ENCODE measurements at regions not wholly inside any gene's neighbourhood (a gene's known extent, or its start where the extent isn't known, plus 50 kb on each side); places are given as distances from the start of the nearest gene placed in this dataset.
"Not testable (repeated sequence)": the region's sequence is repeated elsewhere in the genome, so short reads cannot be mapped to it uniquely, and the experiment has no call there.

- not testable (repeated sequence) for DNase-seq (ENCODE audit: low read depth)
These were observed 270.4 kb upstream of the TLE3 start for GRCh38 chr15:70367913-70368705.

- not testable (repeated sequence) for DNase-seq (ENCODE audit: low read depth)
These were observed 266.3 kb upstream of the TLE3 start for GRCh38 chr15:70364023-70364422.

- no peak for DNase-seq (ENCODE audit: low read depth)
These were observed 265.2 kb upstream of the TLE3 start for GRCh38 chr15:70362886-70363285.

DNA sequence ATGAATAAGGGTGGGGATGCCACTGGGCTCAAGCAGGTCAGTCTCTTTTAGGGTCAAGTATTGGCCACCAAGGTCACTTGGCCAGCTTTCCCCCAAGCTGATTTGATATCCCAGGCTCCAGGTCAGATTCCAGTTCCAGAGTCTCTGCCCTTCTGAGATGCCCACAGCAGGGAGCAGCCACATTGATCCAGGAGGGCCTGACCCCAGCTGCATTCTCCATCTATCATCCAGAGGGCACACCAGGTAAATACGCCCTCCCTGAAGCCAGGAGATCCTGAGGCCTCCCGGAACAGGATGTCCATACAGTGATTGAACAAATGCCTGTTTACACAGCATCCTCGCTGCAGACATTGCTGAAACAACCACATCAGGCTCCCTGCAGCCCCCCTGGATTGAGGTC, 264.6 kb upstream of the TLE3 start:
- no peak for DNase-seq (ENCODE audit: low read depth)

GRCh38 chr15:70361891-70362290, 264.2 kb upstream of the TLE3 start:
- no peak for DNase-seq (ENCODE audit: low read depth)

DNA sequence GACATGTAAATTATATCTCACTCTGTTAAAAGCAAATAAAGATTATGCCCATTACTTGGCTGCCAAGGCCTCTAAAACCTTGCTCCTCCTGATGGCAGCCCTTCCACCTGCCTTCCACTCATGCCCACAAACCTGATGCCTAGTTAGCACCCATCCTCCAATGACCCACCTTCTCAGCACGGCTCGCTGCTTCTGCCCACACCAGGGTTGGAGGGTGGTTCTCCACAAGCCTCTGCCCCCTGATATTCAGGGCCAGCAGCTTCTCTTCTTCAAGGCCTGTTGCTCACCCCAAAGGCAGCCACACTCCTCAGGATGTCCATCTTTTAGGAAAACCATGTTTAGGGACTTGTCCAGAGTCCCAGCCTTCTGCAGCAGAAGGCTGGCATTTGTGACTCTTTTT, 263.4 kb upstream of the TLE3 start:
- DNase-seq (ENCODE audit: low read depth) = no peak

- no peak for DNase-seq (ENCODE audit: low read depth)
These were observed 261.3 kb upstream of the TLE3 start for GRCh38 chr15:70358871-70359647.

GRCh38 chr15:70358011-70358819, 260.5 kb upstream of the TLE3 start:
- DNase-seq (ENCODE audit: low read depth) = no peak

DNA sequence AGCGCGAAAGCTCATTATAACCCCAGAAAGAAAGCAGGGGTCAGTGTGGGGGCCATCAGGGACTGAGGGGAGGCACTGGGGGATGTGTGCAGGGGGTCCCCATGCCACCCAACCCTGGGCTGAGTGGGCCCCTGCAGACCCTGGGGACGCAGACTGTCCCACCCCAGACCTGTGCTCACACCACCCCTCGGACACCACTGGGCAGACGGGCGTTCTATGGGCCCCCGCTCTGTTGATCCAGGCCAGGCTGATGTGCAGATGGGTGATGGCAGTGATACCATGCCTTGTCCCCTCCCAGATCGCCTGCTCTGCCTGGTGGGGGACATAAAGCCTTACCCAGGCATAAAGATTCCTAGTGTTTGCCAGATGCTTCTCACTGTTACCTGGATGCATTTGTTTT, 259.7 kb upstream of the TLE3 start:
- DNase-seq (ENCODE audit: low read depth) = no peak

DNA sequence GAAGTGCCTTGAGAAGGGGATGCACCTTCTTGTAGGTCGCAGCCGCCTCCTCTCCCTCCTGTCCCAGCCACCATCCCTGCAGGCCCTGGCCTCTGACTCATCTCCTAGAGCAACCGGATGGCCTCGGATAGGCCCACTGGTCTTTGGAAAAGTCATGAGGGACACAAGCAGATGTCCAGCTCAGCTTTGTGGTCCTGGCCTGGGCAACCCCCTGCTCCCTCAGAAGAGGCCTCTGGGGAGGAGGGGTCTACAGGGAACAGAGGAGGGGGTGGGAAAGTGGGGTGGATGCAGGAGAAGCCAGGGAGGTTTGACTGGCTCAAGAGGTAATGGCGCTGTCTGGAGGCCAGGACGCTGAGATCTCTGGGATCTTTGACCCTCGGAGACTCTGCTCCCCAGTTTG, 259.2 kb upstream of the TLE3 start:
- DNase-seq (ENCODE audit: low read depth) = no peak

DNA sequence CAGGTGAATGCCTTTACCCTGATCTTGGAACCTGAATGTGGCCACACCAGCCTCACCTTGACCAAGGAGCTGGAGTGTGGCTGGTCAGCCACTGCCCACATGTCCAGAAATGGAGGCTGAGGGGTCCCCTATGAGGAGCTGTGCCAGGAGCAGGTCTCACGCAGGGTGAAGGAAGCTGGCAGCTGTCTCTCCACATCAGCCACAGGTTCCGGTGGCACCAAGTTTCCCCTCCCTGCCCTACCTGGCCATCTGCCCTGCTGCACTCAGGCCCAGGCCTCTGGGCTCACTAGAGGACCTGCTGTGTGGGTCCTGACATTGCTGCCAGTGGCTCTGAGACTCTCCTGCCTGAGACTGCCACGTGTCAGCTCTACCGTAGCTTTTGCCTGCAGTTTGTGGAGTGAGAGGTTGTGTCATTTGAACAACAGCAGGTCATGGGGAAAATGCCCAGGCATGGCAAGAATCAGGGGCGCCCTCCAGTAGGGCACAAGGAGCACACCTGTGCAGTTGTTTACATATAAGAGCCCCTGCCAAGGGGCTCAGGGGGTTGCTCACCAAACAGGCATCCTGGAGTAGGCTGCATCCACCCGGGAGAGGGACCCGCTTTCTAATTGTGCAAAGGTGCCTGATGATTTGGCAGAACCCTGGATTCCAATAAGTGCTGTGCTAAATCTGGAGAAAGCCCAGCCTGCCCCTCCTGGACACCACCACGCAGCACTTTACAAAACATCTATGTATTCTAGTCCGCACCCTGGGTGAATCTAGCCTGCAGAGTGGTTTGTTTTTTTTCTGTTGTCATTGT, 258.5 kb upstream of the TLE3 start:
- DNase-seq (ENCODE audit: low read depth) = no peak

GRCh38 chr15:70355275-70355795, 257.6 kb upstream of the TLE3 start:
- DNase-seq (ENCODE audit: low read depth) = no peak

GRCh38 chr15:70354346-70354905, 256.7 kb upstream of the TLE3 start:
- DNase-seq (ENCODE audit: low read depth) = no peak

DNA sequence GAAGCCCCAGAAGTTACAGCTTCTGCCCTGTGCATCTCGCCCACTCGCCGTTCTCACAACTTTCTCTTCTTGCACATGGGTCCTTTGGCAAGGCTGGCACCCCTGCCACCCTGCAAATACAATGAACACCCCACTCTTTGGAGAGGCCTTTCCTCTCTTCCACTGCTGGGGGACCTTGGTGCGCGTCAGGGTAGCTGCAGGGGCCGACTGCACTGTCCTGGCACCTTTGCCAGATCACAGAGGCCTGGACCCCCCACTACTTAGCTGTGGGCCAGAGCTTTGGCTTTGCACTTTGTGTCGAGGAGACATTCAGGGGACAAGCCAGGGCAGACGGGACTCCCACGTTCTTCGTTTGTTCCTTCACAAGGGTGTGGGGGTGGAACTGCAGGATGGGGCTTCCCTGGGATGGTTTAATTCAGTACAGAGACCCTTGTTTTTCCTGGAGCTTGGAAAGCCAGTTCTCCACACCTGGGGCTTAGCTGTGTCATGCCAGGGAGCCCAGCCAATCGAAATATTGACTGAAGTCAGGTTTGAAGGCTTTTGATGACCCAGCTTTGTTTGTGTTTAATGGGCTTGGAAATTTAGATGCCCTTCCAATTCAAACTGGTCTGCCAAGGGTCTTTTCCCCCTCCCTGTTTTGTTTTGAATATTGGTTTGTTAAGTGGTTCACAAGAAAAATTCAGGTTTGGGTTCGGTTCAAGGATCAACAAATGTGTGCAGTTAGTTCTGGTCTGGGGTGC, 256.1 kb upstream of the TLE3 start:
- DNase-seq (ENCODE audit: low read depth) = no peak

DNA sequence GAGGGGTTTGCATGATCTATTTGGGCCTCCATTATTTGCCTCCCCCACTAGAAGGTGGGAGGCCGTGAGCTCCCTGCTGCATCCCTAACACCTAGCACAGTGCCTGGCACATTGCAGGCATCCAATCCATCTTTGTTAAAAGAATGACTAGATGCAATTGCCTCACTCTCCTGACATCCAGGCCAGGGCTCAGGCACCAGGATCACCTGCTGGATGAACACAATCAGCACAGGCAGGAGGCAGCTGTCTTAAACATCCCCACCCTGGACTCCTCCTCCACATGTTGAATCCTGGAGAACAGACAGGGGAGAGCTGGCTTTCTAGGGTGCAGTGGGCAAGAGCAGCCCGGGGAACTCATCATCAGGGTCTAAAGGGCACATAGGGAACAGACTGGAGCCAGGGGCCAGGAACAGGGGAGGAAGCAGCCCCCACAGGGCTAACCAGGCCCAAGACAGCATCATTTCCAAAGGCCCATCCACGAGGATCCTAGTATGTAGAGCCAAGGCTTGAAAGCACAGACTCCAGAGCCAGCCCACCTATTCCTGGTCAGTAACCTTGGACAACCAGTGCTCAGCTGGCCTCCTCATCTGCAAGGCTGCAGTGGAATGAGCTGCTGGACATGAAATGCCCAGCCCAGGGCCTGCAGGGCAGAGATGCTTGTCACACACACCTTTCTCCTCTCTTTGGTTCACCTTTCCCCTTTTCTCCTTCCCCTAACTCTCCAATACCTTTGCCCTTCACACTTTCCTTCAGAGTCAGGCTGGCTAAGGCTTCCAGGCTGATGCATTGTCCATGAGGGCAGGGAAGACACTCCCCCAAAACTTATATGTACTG, 254.4 kb upstream of the TLE3 start:
- no peak for DNase-seq (ENCODE audit: low read depth)

- DNase-seq (ENCODE audit: low read depth) = no peak
These were observed 253.7 kb upstream of the TLE3 start for GRCh38 chr15:70351391-70351790.

DNA sequence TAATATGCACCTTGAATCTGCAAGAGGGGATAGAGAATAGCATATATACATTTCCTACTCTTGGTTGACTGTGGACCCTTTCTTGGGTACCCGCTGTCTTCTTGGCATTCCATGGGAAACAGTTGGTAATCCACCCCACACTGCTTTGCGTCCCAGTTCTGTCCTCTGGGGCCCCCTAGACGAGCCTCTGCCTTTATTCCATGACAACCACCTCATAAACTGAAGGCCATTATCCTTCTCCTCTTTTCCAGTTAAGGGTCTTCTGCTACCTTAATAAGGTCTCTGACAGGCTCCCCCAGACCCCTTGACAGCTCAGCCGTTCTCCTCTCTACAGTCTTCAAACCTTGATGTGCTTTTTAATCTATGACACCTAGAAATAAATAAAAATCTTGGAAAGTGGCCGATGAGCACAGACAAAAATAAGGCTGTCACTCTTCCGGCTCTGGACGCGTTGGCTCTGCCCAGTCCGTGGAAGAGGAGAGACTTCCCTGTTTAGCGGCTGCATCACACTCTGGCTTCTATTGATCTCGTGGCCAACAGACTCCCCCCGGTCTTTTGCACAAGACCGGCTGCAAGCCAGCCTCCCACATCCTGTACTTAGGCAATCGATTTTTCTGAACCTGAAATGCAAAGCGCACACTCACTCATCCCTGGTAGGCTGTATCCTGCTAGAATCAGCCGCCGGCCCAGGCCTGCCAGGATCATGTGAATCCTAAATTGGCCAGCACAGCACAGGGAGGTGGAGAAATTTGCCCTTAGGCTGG, 251.0 kb upstream of the TLE3 start:
- DNase-seq (ENCODE audit: low read depth) = no peak

DNA sequence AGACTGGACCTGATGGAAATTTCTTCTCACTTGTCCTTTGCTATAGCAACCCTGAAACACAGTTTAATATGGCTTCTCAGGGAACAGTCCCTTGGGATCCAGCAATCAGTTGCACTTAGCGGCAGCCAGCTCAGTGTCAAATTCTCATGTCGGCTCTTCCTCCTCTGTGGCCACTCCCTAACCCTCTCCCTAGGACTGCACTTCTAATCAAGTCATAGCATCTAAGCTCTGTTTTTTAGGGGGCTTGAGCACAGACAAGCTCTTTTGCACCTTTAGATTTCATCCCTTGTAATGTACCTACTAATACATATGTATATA, 250.5 kb upstream of the TLE3 start:
- no peak for DNase-seq (ENCODE audit: low read depth)
